ENCODE measurements at regions not wholly inside any gene's neighbourhood (a gene's known extent, or its start where the extent isn't known, plus 50 kb on each side); places are given as distances from the start of the nearest gene placed in this dataset.

- BruUV-seq (replicated peaks) = no TSS peak
- no peaks in the 10 kb centered on the region for H3K36me3 ChIP-seq (ENCODE audit: insufficient read depth, low read length, poor library complexity, severe bottlenecking)
- intact Hi-C loops (cut with micrococcal nuclease; ENCODE audit: unreplicated experiment) = no loop called here
- H3K27ac ChIP-seq (ENCODE audit: low read depth, low read length, poor library complexity, severe bottlenecking) = no peak overlapping the region
- TF ChIP-seq EZH2 (IDR thresholded peaks at IDR 0.05; ENCODE audit: borderline replicate concordance, low read depth, low read length, poor library complexity, severe bottlenecking) = no peak
- TF ChIP-seq, protein P1, sequence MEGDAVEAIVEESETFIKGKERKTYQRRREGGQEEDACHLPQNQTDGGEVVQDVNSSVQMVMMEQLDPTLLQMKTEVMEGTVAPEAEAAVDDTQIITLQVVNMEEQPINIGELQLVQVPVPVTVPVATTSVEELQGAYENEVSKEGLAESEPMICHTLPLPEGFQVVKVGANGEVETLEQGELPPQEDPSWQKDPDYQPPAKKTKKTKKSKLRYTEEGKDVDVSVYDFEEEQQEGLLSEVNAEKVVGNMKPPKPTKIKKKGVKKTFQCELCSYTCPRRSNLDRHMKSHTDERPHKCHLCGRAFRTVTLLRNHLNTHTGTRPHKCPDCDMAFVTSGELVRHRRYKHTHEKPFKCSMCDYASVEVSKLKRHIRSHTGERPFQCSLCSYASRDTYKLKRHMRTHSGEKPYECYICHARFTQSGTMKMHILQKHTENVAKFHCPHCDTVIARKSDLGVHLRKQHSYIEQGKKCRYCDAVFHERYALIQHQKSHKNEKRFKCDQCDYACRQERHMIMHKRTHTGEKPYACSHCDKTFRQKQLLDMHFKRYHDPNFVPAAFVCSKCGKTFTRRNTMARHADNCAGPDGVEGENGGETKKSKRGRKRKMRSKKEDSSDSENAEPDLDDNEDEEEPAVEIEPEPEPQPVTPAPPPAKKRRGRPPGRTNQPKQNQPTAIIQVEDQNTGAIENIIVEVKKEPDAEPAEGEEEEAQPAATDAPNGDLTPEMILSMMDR (conservative IDR thresholded peaks at IDR 0.05; ENCODE audit: low read depth, low read length) = no peak
- H3K9me3 ChIP-seq (ENCODE audit: low read depth, low read length, poor library complexity, severe bottlenecking) = no peaks in the 10 kb centered on the region
- peaks cover 21% of the 10 kb centered on the region for H3K4me1 ChIP-seq (ENCODE audit: insufficient read depth, low read length, poor library complexity, severe bottlenecking)
- no peak for DNase-seq (ENCODE audit: low spot score)
- ChIA-PET POLR2A (ENCODE audit: low non-redundant PET) (no interaction called here), CTCF (no interaction called here)
- H3K4me3 ChIP-seq (ENCODE audit: low read depth, low read length, poor library complexity, severe bottlenecking) = no peak overlapping the region
- no peaks in the 10 kb centered on the region for H3K27me3 ChIP-seq (replicated peaks; ENCODE audit: insufficient read depth, low read depth, low read length, poor library complexity)
Measured at GRCh38 chr2:41927581-41928264, 120.1 kb upstream of the PKDCC start.

DNA sequence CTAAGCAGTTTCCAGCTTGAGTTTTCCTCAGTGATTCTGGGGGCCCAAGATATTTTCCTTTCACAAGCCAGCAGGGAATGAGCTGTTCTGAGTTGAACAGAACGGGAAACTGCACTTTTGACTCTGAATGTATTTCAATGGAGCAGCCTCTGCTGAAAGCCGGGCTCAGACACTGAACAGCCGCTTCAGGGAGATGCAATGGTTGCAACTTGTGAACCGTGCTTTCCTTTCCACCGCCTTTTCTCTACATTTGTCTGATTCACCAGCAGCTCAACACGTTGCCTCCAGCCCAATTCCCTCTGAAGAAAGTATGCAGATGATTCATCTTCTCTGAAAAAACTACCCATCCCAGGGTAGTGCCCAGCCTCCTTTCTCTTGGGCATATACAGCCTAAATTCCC is 119.3 kb upstream of the PKDCC start:
- BruUV-seq (replicated peaks) = no TSS peak
- ChIA-PET CTCF (no interaction called here), POLR2A (ENCODE audit: low non-redundant PET) (no interaction called here)
- no peaks in the 10 kb centered on the region for H3K36me3 ChIP-seq (ENCODE audit: insufficient read depth, low read length, poor library complexity, severe bottlenecking)
- no peak overlapping the region for H3K27ac ChIP-seq (ENCODE audit: low read depth, low read length, poor library complexity, severe bottlenecking)
- TF ChIP-seq, protein P1 (conservative IDR thresholded peaks at IDR 0.05; ENCODE audit: low read depth, low read length) = no peak
- TF ChIP-seq EZH2 (IDR thresholded peaks at IDR 0.05; ENCODE audit: borderline replicate concordance, low read depth, low read length, poor library complexity, severe bottlenecking) = no peak
- H3K4me3 ChIP-seq (ENCODE audit: low read depth, low read length, poor library complexity, severe bottlenecking) = no peak overlapping the region
- peaks cover 24% of the 10 kb centered on the region for H3K4me1 ChIP-seq (ENCODE audit: insufficient read depth, low read length, poor library complexity, severe bottlenecking)
- no peak for DNase-seq (ENCODE audit: low spot score)
- H3K27me3 ChIP-seq (replicated peaks; ENCODE audit: insufficient read depth, low read depth, low read length, poor library complexity) = no peaks in the 10 kb centered on the region
- intact Hi-C loops (cut with micrococcal nuclease; ENCODE audit: unreplicated experiment) = no loop called here
- H3K9me3 ChIP-seq (ENCODE audit: low read depth, low read length, poor library complexity, severe bottlenecking) = no peaks in the 10 kb centered on the region

DNA sequence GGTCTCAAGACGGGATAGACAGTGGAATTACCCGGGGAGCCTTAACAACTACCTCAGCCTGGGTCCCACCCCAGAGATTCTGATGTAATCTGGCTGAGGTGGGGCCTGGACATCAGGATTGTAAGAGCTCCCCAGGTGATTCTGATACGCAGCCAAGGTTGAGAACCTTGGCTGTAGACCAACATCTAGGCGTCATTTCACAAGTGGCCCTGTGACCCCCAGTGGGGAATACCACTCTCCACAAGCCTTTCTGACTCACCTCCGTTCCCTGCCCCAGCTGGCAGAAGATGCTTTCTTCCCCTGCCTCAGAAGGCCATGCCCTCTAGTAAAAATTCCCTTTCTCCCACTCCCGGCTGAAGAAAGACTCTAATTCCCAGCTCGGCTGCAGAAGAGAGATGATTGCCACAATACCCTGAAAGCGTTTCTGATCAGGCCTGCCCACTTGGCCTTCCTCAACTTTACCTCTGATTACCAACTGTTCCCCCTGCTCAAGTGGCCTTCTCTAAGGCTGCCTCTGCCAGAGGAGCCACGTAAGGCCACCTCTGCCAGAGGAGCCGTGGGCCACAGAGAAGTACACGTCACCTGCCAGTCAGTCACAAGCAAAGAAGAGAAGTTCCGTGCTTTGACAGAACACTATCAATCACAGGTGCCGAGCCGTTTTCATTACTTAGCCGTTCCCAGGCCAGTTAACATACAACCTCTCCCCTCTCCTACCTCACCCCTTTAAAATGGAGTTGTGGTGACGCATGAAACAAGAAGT is 116.8 kb upstream of the PKDCC start:
- no TSS peak for BruUV-seq (replicated peaks)
- peaks cover 31% of the 10 kb centered on the region for H3K4me1 ChIP-seq (ENCODE audit: insufficient read depth, low read length, poor library complexity, severe bottlenecking)
- CTCF ChIA-PET = no interaction called here
- POLR2A ChIA-PET (ENCODE audit: low non-redundant PET) = no interaction called here
- intact Hi-C loops (cut with micrococcal nuclease; ENCODE audit: unreplicated experiment) = no loop called here
- H3K27ac ChIP-seq (ENCODE audit: low read depth, low read length, poor library complexity, severe bottlenecking) = no peak overlapping the region
- H3K36me3 ChIP-seq (ENCODE audit: insufficient read depth, low read length, poor library complexity, severe bottlenecking) = no peaks in the 10 kb centered on the region
- H3K27me3 ChIP-seq (replicated peaks; ENCODE audit: insufficient read depth, low read depth, low read length, poor library complexity) = no peaks in the 10 kb centered on the region
- no peak overlapping the region for H3K4me3 ChIP-seq (ENCODE audit: low read depth, low read length, poor library complexity, severe bottlenecking)
- DNase-seq (ENCODE audit: low spot score) = no peak
- no peaks in the 10 kb centered on the region for H3K9me3 ChIP-seq (ENCODE audit: low read depth, low read length, poor library complexity, severe bottlenecking)
- TF ChIP-seq EZH2 (IDR thresholded peaks at IDR 0.05; ENCODE audit: borderline replicate concordance, low read depth, low read length, poor library complexity, severe bottlenecking) = no peak
- TF ChIP-seq, protein P1 (conservative IDR thresholded peaks at IDR 0.05; ENCODE audit: low read depth, low read length) = no peak

Measured in A673 (cell line).